ENCODE measurements at regions not wholly inside any gene's neighbourhood (a gene's known extent, or its start where the extent isn't known, plus 50 kb on each side); places are given as distances from the start of the nearest gene placed in this dataset.
"Not testable (repeated sequence)": the region's sequence is repeated elsewhere in the genome, so short reads cannot be mapped to it uniquely, and the experiment has no call there.

DNA sequence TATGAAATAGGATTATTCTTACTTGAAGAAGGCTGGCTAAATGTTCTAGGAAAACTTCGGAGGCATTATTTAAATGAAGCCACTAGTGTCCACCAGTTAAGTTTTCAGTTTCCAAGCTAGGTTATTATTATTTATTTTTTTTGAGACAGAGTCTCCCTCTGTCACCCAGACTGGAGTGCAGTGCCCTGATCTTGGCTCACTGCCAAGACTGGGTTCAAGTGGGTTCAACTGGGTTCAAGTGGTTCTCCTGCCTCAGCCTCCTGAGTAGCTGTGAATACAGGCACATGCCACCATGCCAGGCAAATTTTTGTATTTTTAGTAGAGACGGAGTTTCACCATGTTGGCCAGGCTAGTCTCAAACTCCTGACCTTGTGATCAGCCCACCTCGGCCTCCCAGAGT, 2155.6 kb downstream of the NCAM2 start:
- TF ChIP-seq TEAD4 (CRISPR knock-in tag; IDR thresholded peaks at IDR 0.05); ZNF121 (CRISPR knock-in tag; IDR thresholded peaks at IDR 0.05); CTCF (IDR thresholded peaks at IDR 0.05); ZNF532 (CRISPR knock-in tag; IDR thresholded peaks at IDR 0.05; ENCODE audit: borderline replicate concordance); CREM (CRISPR knock-in tag; IDR thresholded peaks at IDR 0.05): not testable (repeated sequence)
- TF ChIP-seq, protein P1, sequence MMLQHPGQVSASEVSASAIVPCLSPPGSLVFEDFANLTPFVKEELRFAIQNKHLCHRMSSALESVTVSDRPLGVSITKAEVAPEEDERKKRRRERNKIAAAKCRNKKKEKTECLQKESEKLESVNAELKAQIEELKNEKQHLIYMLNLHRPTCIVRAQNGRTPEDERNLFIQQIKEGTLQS (CRISPR knock-in tag; conservative IDR thresholded peaks at IDR 0.05): not testable (repeated sequence)
- TF ChIP-seq, protein P2, sequence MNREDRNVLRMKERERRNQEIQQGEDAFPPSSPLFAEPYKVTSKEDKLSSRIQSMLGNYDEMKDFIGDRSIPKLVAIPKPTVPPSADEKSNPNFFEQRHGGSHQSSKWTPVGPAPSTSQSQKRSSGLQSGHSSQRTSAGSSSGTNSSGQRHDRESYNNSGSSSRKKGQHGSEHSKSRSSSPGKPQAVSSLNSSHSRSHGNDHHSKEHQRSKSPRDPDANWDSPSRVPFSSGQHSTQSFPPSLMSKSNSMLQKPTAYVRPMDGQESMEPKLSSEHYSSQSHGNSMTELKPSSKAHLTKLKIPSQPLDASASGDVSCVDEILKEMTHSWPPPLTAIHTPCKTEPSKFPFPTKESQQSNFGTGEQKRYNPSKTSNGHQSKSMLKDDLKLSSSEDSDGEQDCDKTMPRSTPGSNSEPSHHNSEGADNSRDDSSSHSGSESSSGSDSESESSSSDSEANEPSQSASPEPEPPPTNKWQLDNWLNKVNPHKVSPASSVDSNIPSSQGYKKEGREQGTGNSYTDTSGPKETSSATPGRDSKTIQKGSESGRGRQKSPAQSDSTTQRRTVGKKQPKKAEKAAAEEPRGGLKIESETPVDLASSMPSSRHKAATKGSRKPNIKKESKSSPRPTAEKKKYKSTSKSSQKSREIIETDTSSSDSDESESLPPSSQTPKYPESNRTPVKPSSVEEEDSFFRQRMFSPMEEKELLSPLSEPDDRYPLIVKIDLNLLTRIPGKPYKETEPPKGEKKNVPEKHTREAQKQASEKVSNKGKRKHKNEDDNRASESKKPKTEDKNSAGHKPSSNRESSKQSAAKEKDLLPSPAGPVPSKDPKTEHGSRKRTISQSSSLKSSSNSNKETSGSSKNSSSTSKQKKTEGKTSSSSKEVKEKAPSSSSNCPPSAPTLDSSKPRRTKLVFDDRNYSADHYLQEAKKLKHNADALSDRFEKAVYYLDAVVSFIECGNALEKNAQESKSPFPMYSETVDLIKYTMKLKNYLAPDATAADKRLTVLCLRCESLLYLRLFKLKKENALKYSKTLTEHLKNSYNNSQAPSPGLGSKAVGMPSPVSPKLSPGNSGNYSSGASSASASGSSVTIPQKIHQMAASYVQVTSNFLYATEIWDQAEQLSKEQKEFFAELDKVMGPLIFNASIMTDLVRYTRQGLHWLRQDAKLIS (CRISPR knock-in tag; IDR thresholded peaks at IDR 0.05; ENCODE audit: borderline replicate concordance): not testable (repeated sequence)
- TF ChIP-seq, protein P3, sequence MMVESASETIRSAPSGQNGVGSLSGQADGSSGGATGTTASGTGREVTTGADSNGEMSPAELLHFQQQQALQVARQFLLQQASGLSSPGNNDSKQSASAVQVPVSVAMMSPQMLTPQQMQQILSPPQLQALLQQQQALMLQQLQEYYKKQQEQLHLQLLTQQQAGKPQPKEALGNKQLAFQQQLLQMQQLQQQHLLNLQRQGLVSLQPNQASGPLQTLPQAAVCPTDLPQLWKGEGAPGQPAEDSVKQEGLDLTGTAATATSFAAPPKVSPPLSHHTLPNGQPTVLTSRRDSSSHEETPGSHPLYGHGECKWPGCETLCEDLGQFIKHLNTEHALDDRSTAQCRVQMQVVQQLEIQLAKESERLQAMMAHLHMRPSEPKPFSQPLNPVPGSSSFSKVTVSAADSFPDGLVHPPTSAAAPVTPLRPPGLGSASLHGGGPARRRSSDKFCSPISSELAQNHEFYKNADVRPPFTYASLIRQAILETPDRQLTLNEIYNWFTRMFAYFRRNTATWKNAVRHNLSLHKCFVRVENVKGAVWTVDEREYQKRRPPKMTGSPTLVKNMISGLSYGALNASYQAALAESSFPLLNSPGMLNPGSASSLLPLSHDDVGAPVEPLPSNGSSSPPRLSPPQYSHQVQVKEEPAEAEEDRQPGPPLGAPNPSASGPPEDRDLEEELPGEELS (CRISPR knock-in tag; IDR thresholded peaks at IDR 0.05): not testable (repeated sequence)

All from WTC11 (cell line).